NCI-H524 (cell line): ENCODE measurements at regions not wholly inside any gene's neighbourhood (a gene's known extent, or its start where the extent isn't known, plus 50 kb on each side); places are given as distances from the start of the nearest gene placed in this dataset.
A peak's percentile ranks its signal among the peaks of the same experiment; 100 is the strongest.
"Not testable (repeated sequence)": the region's sequence is repeated elsewhere in the genome, so short reads cannot be mapped to it uniquely, and the experiment has no call there.

ENCODE experiments used
- DNase-seq, 2 experiments: peaks; one replicate each; lab custom pipeline; 2025; lab: John Stamatoyannopoulos, UW

- DNase-seq = no peak
Observed at GRCh38 chr14:37842106-37842505, 246.7 kb downstream of the TTC6 start.

DNA sequence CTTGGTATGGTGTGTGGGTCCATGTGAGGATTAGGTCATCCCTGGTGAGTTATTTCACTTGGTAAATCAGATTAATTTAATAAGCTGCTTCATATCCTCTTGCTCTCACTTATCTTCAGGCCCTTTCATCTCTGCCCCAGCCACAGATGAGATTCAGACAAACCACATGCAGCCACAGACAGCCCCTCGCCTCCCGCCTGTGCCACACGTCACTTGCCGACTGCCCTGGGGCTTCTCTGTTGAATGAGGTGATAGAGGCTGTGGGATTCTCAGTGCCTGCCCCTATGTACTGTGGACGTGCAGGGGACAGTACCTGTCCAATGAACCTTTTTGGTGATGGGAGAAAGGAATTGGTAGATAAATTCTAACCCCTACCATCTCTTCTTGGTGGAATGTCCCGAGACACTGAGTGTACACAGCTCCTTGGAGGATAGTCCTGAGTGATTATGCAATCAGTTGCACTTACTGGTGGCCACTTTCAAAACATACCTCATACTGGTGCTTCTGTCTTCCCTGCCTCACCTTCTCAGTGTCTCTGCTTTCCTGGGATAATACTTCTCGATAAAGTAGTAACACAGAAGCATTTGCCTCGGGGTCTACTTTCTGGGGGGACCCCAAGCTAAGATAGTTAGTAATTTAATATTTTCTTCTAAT is 248.7 kb downstream of the TTC6 start:
- no peak for DNase-seq

GRCh38 chr14:37844614-37845013 is 249.2 kb downstream of the TTC6 start:
- DNase-seq = peak; percentile 21 to 81

- DNase-seq = no peak
Observed at GRCh38 chr14:37848985-37849621, 253.7 kb downstream of the TTC6 start.

DNA sequence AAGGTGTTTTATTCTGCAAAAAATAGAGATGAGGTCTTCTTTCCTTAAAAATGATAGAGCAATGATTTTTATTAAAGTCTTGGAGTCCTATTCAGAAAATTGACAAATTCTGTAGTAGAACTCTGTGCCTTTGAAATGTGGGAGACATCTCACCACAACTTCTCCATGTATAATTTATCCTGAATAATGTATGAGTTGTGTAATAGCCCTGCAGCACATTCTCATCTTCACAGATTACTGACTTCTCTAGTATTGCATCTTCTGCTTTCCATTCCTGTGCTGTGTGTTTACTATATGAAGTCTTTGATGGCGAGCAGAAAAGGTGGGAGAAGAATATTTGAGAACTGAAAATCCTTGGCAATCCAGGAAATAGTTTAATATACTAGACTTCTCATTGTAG is 255.6 kb downstream of the TTC6 start:
- DNase-seq = no peak

GRCh38 chr14:37855871-37856270 is 260.4 kb downstream of the TTC6 start:
- no peak for DNase-seq

DNA sequence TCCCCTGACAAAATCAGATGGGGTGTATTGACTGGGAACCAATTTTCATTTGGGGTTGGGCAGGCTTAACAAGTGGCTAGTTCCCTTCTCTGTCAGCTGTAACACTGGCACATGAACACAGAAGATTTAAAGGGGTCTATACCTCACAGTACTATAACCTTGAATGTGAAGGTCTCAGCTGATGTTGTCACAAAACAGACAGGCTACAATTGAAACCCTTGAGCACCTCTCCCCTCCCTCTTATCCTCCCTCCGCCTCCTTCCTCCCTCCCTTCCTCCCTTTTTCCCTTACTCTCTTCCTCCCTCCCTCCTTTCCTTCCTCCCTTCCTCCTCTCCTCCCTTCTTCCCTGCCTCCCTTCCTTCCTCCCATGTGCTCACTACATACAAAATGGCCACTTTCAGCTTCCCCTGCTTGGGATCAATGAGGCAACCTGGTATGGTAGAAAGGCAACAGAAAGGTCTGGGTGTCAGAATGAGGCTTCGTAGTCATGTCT is 262.4 kb downstream of the TTC6 start:
- no peak for DNase-seq

DNA sequence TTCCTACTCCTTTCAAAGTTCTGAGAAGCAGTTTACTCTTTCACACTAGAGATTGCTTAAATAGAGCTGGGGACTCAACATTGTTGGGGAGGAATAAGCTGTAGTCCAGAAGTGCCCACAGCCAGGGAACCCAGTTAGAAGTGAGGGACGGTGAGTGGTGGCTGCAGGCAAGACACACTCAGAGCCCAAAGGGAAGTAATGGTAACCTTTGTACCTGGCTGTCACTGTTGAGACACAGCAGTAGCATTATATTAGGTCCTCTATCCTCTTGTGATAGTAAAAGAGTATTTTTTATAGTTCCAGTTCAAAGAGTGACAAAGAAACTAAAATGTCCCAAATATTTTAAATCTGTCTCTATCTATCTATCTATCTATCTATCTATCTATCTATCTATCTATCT is 263.3 kb downstream of the TTC6 start:
- DNase-seq = no peak

DNA sequence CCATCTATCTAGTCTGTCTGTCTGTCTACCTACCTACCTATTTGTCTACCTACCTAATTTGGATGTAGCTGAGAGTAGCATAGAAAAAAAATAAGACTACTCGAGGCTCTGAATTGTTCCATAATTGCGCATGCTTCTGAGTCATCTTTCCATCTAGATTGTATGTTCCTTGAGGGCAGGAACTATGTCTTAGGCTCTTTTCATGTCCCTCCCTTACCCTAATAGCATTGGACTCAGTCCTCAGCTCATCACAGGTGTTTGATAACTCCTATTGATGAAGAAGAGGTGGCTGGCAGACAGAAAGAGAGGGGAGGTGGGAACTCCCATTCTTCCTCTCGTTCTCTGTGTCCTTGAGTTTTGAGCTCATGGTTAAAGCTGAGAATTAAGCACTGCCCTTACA is 263.7 kb downstream of the TTC6 start:
- no peak for DNase-seq

- no peak for DNase-seq
Observed at GRCh38 chr14:37862263-37862662, 266.8 kb downstream of the TTC6 start.

- peak; percentile 23 to 70 for DNase-seq
Observed at GRCh38 chr14:37864128-37864527, 268.7 kb downstream of the TTC6 start.

DNA sequence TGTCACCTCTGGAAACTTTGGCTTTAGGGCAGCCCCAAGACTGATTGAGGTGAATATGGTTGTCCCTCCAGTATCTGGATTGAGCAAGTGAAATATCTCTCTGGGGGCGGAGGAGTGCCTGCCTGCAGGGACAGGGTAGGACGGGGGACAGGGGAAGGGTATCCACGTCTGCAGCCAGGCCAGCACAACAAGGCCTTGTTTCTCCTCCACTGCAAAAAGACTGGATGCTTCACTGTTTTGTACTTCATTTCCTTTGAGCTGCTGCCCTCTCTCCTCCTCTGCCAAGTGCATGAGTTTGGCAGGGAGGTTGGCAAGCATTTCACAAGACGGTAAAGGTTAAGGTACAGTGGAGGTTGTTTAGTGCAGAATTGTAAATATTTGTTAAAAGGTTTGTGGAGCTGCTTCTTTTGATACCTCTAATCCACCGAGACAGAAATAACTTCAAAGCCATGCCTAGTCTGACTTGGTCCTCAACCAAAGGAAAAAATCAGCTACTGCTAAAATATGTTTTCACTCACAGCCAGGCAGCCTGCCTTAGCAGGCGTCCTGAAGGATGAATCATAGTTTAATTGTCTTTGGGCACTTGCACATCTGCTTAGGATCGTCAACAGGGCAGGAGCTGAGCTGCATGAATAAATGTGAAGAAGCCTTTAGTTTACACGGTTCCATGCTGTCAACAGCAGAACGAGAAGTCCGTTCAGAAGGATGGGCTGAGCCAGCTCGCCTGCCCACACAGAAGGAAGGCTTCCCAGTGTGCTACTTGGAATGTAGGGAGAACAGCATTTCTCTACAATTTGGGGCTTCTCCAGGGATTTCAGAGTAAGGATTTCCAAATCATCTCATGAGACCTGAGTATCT is 269.7 kb downstream of the TTC6 start:
- peak; percentile 19 to 76 for DNase-seq

DNA sequence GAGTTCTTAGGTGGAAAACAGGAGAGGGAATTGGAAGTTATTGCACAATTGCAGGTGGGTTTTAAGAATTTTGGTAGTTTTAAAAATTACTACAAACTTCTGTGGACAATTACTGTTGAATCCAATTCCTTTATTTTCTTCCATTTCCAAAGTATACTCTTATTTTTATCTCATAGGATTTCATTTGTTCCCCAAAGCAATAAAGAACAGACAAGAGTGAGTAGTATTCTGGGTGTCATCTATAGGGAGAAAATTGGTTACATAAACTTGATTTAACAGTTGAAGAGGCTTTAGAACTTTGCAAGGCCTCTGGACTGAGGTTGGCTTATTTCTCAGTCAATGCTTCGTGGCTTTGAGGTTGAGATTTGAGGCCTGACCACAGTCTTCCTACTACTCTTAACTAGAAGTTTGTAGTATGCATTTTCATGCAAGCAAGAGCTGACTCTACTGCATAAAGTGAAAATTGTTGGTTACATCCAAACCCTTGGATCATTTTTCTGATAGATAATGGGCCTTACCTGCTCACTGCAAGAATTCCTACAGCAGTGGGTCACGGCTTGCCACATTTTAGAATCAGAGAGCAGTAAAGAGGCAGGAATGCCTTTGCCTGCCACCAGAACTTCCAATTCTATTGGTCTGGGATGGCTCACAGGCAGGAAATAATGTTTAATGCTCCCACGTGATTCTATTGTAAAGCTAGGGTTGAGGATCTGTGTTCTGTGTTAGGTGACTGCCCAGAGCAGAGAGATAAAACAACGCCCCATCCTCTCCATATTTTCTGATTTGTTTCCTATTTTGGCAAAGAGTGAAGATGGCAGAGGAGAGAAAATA is 270.5 kb downstream of the TTC6 start:
- DNase-seq = no peak

GRCh38 chr14:37869633-37870032 is 274.2 kb downstream of the TTC6 start:
- DNase-seq = peak in 1 of 2 experiments; percentile 52

- DNase-seq = no peak
Observed at GRCh38 chr14:37870170-37870569, 274.7 kb downstream of the TTC6 start.

GRCh38 chr14:37870632-37871346 is 275.4 kb downstream of the TTC6 start:
- no peak for DNase-seq

DNA sequence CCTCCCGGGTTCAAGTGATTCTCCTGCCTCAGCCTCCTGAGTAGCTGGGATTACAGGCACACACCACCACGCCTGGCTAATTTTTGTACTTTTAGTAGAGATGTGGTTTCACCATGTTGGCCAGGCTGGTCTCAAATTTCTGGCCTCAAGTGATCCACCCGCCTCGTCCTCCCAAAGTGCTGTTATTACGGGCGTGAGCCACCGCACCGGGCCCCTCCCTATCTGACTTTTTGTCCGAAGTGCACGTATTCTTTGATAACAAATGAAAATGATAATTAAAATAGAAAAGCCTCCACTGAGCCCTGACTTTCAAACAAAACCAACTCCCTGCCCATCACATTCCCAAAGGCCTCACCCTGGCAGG is 278.6 kb downstream of the TTC6 start:
- not testable (repeated sequence) for DNase-seq

GRCh38 chr14:37874429-37875109 is 279.1 kb downstream of the TTC6 start:
- DNase-seq = peak; percentile 70 to 86

DNA sequence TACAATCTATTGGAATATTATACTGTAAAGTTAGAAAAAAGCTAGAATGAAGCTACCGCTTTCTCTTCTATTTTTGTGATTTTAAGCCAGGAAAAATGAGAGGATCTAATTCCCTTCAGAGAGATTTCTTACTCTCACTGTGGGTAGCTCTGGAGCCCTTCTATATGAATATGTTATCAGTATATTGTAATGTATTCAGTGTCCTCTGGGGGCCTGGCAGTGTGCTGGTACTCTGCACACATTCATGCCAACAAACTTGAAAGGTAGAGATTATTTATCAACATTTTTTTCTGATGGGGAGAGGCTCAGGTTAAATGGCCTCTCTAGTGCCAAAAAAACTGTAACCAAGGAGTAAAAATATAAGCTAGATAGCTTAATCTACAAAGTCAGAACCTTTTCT is 292.8 kb downstream of the TTC6 start:
- DNase-seq = no peak

- DNase-seq = peak; percentile 67 to 91
Observed at GRCh38 chr14:37889087-37889486, 293.7 kb downstream of the TTC6 start.

GRCh38 chr14:37890095-37890494 is 294.7 kb downstream of the TTC6 start:
- peak in 1 of 2 experiments; percentile 30 for DNase-seq
